PFSK-1 (cell line): ENCODE measurements at regions not wholly inside any gene's neighbourhood (a gene's known extent, or its start where the extent isn't known, plus 50 kb on each side); places are given as distances from the start of the nearest gene placed in this dataset.

Experiments used
- POLR2AphosphoS5 ChIP-seq: IDR thresholded peaks from 2 replicates; pipeline ENCODE4 v1.6.1; 2012; ENCODE audit warnings: low read depth, mild to moderate bottlenecking, control low read depth, low read length, moderate library complexity
- SIN3A ChIP-seq: IDR thresholded peaks from 2 replicates; pipeline ENCODE4 v1.6.1; 2012; ENCODE audit warnings: mild to moderate bottlenecking, low read length, moderate library complexity, borderline replicate concordance; ENCODE audit not compliant: insufficient read depth
- TAF1 ChIP-seq: IDR thresholded peaks from 2 replicates; pipeline ENCODE4 v1.6.1; 2012; ENCODE audit warnings: low read length, control low read depth, borderline replicate concordance; ENCODE audit not compliant: insufficient read depth
- TF ChIP-seq, protein P1 (sequence below), 2 experiments: IDR thresholded peaks; 2 replicates each; pipeline versions ENCODE4 v1.6.1 to v1.8.0; 2011 to 2012; ENCODE audit warnings: low read depth in 2 of 2, low read length in 2 of 2, control low read depth in 1 of 2, inconsistent platforms in 1 of 2, mild to moderate bottlenecking in 1 of 2, moderate library complexity in 1 of 2; ENCODE audit not compliant: insufficient read depth in 1 of 2

GRCh38 chr5:164500856-164501255 lies 995.4 kb downstream of the MAT2B start:
- TF ChIP-seq SIN3A, result no peak
- TF ChIP-seq POLR2AphosphoS5, result no peak
- TF ChIP-seq TAF1, result no peak
- TF ChIP-seq, protein P1, sequence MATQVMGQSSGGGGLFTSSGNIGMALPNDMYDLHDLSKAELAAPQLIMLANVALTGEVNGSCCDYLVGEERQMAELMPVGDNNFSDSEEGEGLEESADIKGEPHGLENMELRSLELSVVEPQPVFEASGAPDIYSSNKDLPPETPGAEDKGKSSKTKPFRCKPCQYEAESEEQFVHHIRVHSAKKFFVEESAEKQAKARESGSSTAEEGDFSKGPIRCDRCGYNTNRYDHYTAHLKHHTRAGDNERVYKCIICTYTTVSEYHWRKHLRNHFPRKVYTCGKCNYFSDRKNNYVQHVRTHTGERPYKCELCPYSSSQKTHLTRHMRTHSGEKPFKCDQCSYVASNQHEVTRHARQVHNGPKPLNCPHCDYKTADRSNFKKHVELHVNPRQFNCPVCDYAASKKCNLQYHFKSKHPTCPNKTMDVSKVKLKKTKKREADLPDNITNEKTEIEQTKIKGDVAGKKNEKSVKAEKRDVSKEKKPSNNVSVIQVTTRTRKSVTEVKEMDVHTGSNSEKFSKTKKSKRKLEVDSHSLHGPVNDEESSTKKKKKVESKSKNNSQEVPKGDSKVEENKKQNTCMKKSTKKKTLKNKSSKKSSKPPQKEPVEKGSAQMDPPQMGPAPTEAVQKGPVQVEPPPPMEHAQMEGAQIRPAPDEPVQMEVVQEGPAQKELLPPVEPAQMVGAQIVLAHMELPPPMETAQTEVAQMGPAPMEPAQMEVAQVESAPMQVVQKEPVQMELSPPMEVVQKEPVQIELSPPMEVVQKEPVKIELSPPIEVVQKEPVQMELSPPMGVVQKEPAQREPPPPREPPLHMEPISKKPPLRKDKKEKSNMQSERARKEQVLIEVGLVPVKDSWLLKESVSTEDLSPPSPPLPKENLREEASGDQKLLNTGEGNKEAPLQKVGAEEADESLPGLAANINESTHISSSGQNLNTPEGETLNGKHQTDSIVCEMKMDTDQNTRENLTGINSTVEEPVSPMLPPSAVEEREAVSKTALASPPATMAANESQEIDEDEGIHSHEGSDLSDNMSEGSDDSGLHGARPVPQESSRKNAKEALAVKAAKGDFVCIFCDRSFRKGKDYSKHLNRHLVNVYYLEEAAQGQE (IDR thresholded peaks at IDR 0.05; ENCODE audit: insufficient read depth in 1 of 2, low read depth in 2 of 2, low read length in 2 of 2), result no peak
